ENCODE measurements at regions not wholly inside any gene's neighbourhood (a gene's known extent, or its start where the extent isn't known, plus 50 kb on each side); places are given as distances from the start of the nearest gene placed in this dataset.

GRCh38 chr9:105030285-105030684 lies 102.3 kb upstream of the ABCA1 start:
- H3K27me3 ChIP-seq (ENCODE audit: insufficient read depth), result no peaks in the 10 kb centered on the region
- DNase-seq (ENCODE audit: low spot score) (no peak), ATAC-seq (no peak)
- H3K4me3 ChIP-seq, result no peak overlapping the region
- H3K4me2 ChIP-seq, result no peak overlapping the region
- H3K27me3 Mint-ChIP-seq (ENCODE audit: insufficient read depth, low read depth, poor library complexity), result peaks cover 3% of the 10 kb centered on the region
- no peaks in the 10 kb centered on the region for H3K4me1 ChIP-seq (ENCODE audit: insufficient read depth)
- H3K27ac Mint-ChIP-seq, result no peak overlapping the region
- no peaks in the 10 kb centered on the region for H3K79me2 ChIP-seq (replicated peaks; ENCODE audit: insufficient read depth)
- no peaks in the 10 kb centered on the region for H4K20me1 ChIP-seq (replicated peaks; ENCODE audit: insufficient read depth)
- TF ChIP-seq ZNF114 (CRISPR knock-in tag; IDR thresholded peaks at IDR 0.05), result no peak
- TF ChIP-seq POLR2AphosphoS5 (IDR thresholded peaks at IDR 0.05; ENCODE audit: low read depth), result no peak
- no peak for TF ChIP-seq REST (IDR thresholded peaks at IDR 0.05; ENCODE audit: unreplicated experiment)
- TF ChIP-seq NANOG (IDR thresholded peaks at IDR 0.05; ENCODE audit: borderline replicate concordance), result no peak
- TF ChIP-seq ETS1 (IDR thresholded peaks at IDR 0.05), result no peak
- H3K27ac ChIP-seq (ENCODE audit: low read depth), result no peak overlapping the region
- no peak overlapping the region for H2AFZ ChIP-seq
- no peaks in the 10 kb centered on the region for H3K36me3 ChIP-seq (ENCODE audit: insufficient read depth)
- H3K4me1 Mint-ChIP-seq, result peaks cover 5% of the 10 kb centered on the region; the same call in 1 of the 3 replicates
- no peak overlapping the region for H3K4me3 Mint-ChIP-seq
- H3K36me3 Mint-ChIP-seq (ENCODE audit: low read depth), result peaks cover 13% of the 10 kb centered on the region; the same call in 2 of the 3 replicates
- peaks cover 15% of the 10 kb centered on the region for H3K9me3 Mint-ChIP-seq
- no peaks in the 10 kb centered on the region for H3K9me2 ChIP-seq (ENCODE audit: insufficient read depth)
- H3F3A ChIP-seq (replicated peaks; ENCODE audit: low read depth), result no peaks in the 10 kb centered on the region

GRCh38 chr9:105037139-105037538 lies 109.2 kb upstream of the ABCA1 start:
- H3K4me1 ChIP-seq (ENCODE audit: insufficient read depth), result no peaks in the 10 kb centered on the region
- H3K9me3 Mint-ChIP-seq, result peaks cover 24% of the 10 kb centered on the region
- H3F3A ChIP-seq (replicated peaks; ENCODE audit: low read depth), result no peaks in the 10 kb centered on the region
- no peak overlapping the region for H2AFZ ChIP-seq
- H3K4me2 ChIP-seq, result no peak overlapping the region
- peaks cover 20% of the 10 kb centered on the region for H3K36me3 Mint-ChIP-seq (ENCODE audit: low read depth)
- no peaks in the 10 kb centered on the region for H3K27me3 Mint-ChIP-seq (ENCODE audit: insufficient read depth, low read depth, poor library complexity)
- H4K20me1 ChIP-seq (replicated peaks; ENCODE audit: insufficient read depth), result no peaks in the 10 kb centered on the region
- no peaks in the 10 kb centered on the region for H3K79me2 ChIP-seq (replicated peaks; ENCODE audit: insufficient read depth)
- no peak overlapping the region for H3K27ac Mint-ChIP-seq
- ATAC-seq, result no peak
- peaks cover 13% of the 10 kb centered on the region for H3K4me1 Mint-ChIP-seq
- no peak overlapping the region for H3K27ac ChIP-seq (ENCODE audit: low read depth)
- no peak overlapping the region for H3K4me3 ChIP-seq
- H3K27me3 ChIP-seq (ENCODE audit: insufficient read depth), result no peaks in the 10 kb centered on the region
- DNase-seq (ENCODE audit: low spot score), result no peak
- H3K4me3 Mint-ChIP-seq, result no peak overlapping the region
- no peaks in the 10 kb centered on the region for H3K9me2 ChIP-seq (ENCODE audit: insufficient read depth)
- no peaks in the 10 kb centered on the region for H3K36me3 ChIP-seq (ENCODE audit: insufficient read depth)
- TF ChIP-seq POLR2AphosphoS5 (IDR thresholded peaks at IDR 0.05; ENCODE audit: low read depth), result no peak
- TF ChIP-seq REST (IDR thresholded peaks at IDR 0.05; ENCODE audit: unreplicated experiment), result no peak
- no peak for TF ChIP-seq CTCF (conservative IDR thresholded peaks at IDR 0.05; ENCODE audit: low read depth in 2 of 2)
- TF ChIP-seq JUNB (IDR thresholded peaks at IDR 0.05; ENCODE audit: unreplicated experiment), result no peak
- no peak for TF ChIP-seq NANOG (IDR thresholded peaks at IDR 0.05; ENCODE audit: borderline replicate concordance)
- TF ChIP-seq ETS1 (IDR thresholded peaks at IDR 0.05), result no peak
- no peak for TF ChIP-seq ZNF114 (CRISPR knock-in tag; IDR thresholded peaks at IDR 0.05)
- TF ChIP-seq EZH2 (IDR thresholded peaks at IDR 0.05; ENCODE audit: low read depth, unreplicated experiment), result no peak
- no peak for TF ChIP-seq ZNF331 (CRISPR knock-in tag; IDR thresholded peaks at IDR 0.05; ENCODE audit: low read depth)
- no peak for TF ChIP-seq EZH2phosphoT487 (IDR thresholded peaks at IDR 0.05; ENCODE audit: unreplicated experiment)
